Mesendoderm (in vitro differentiated cells): ENCODE measurements at regions not wholly inside any gene's neighbourhood (a gene's known extent, or its start where the extent isn't known, plus 50 kb on each side); places are given as distances from the start of the nearest gene placed in this dataset.

Experiments
- DNase-seq: peaks from one replicate; pipeline ENCODE4 v3.0.0; 2013
- H2AK5ac ChIP-seq: 2 replicates; pipeline ENCODE4 v1.6.1; 2013; ENCODE audit warnings: low read length, inconsistent platforms
- H2BK120ac ChIP-seq: 2 replicates; pipeline ENCODE4 v1.6.1; 2013; ENCODE audit warnings: low read depth, mild to moderate bottlenecking, low read length, moderate library complexity, mixed read lengths
- H2BK15ac ChIP-seq: replicated peaks from 2 replicates; pipeline ENCODE4 v1.6.1; 2013; ENCODE audit warnings: low read depth, mild to moderate bottlenecking, moderate library complexity
- H2BK5ac ChIP-seq: 2 replicates; pipeline ENCODE4 v1.6.1; 2013; ENCODE audit warnings: low read length, inconsistent platforms
- H3K18ac ChIP-seq: 2 replicates; pipeline ENCODE4 v1.6.1; 2013; ENCODE audit warnings: mild to moderate bottlenecking, low read length, mixed read lengths
- H3K23ac ChIP-seq: one replicate; pipeline ENCODE4 v1.6.1; 2013; ENCODE audit warnings: low read length
- H3K27ac ChIP-seq: 2 replicates; pipeline ENCODE4 v1.5.1; 2013; ENCODE audit warnings: low read depth, mild to moderate bottlenecking, inconsistent platforms, low read length, moderate library complexity
- H3K27me3 ChIP-seq: 2 replicates; pipeline ENCODE4 v1.6.1; 2013; ENCODE audit warnings: low read length, control low read depth, mild to moderate bottlenecking, inconsistent platforms; ENCODE audit not compliant: insufficient read depth, poor library complexity
- H3K36me3 ChIP-seq: 2 replicates; pipeline ENCODE4 v1.6.1; 2013; ENCODE audit warnings: low read length, inconsistent platforms; ENCODE audit not compliant: control insufficient read depth, insufficient read depth
- H3K4ac ChIP-seq: one replicate; pipeline ENCODE4 v1.6.1; 2013; ENCODE audit warnings: low read depth, mild to moderate bottlenecking, low read length, moderate library complexity
- H3K4me1 ChIP-seq: 2 replicates; pipeline ENCODE4 v1.6.1; 2013; ENCODE audit warnings: low read depth, low read length, inconsistent platforms; ENCODE audit not compliant: control insufficient read depth
- H3K4me2 ChIP-seq: 2 replicates; pipeline ENCODE4 v1.6.1; 2013; ENCODE audit warnings: low read length
- H3K4me3 ChIP-seq: 2 replicates; pipeline ENCODE4 v1.5.1; 2013; ENCODE audit warnings: mild to moderate bottlenecking, low read length
- H3K56ac ChIP-seq: one replicate; pipeline ENCODE4 v1.6.1; 2013; ENCODE audit warnings: low read length
- H3K79me1 ChIP-seq: 2 replicates; pipeline ENCODE4 v1.6.1; 2013; ENCODE audit warnings: low read length, inconsistent platforms
- H3K79me2 ChIP-seq: 2 replicates; pipeline ENCODE4 v1.6.1; 2013; ENCODE audit warnings: mild to moderate bottlenecking, low read length; ENCODE audit not compliant: control insufficient read depth, insufficient read depth
- H3K9ac ChIP-seq: 2 replicates; pipeline ENCODE4 v1.6.1; 2013; ENCODE audit warnings: low read length, inconsistent platforms
- H4K5ac ChIP-seq: one replicate; pipeline ENCODE4 v1.6.1; 2013; ENCODE audit warnings: low read length
- H4K8ac ChIP-seq: one replicate; pipeline ENCODE4 v1.6.1; 2013; ENCODE audit warnings: low read depth, mild to moderate bottlenecking, control low read depth, low read length, moderate library complexity
- WGBS: extraction: QIAGEN DNeasy Blood & Tissue Kit; methylation state at CpG from one replicate; pipeline ENCODE4 v1.1.7; 2013; ENCODE audit warnings: low lambda C conversion rate, missing lambda C conversion rate; ENCODE audit not compliant: insufficient coverage; ENCODE audit errors: extremely low coverage; 5-methylcytosine and 5-hydroxymethylcytosine counted together

DNA sequence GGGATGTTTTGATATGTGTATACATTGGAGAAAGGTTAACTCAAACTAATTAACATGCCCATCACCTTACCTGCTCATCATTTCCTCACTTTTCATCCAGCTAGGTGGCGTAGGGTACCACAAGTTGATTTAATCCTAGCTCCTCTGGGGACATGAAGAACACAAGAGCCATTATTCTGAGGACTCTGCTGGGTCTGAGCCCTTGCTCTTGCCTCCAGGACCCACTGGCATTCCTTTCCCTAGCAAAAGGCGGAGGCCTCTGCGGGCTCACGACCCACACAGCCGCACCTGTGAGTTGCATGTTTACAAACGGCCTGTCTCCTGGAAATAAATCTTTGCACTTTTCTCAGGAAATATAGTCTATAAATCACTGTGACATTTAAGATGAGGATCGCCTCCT is 871.9 kb downstream of the TBC1D22A start:
- Histone ChIP-seq H4K8ac (no peak overlapping the region), H3K4me1 (no peaks in the 10 kb centered on the region), H3K18ac (peak overlapping the region; percentile 14), H2BK15ac (no peak overlapping the region), H3K56ac (no peak overlapping the region), H3K4me2 (no peak overlapping the region), H3K4me3 (no peak overlapping the region), H2BK120ac (no peak overlapping the region), H3K23ac (no peak overlapping the region), H4K5ac (no peak overlapping the region), H3K4ac (peak overlapping the region; percentile 27), H3K79me2 (no peaks in the 10 kb centered on the region), H3K36me3 (no peaks in the 10 kb centered on the region), H2AK5ac (no peak overlapping the region), H3K9ac (no peak overlapping the region), H3K79me1 (no peaks in the 10 kb centered on the region), H2BK5ac (no peak overlapping the region), H3K27ac (no peak overlapping the region), H3K27me3 (no peaks in the 10 kb centered on the region)
- no CpG with 5 or more reads among the region's 7 CpGs for WGBS
- peak; percentile 55 for DNase-seq

- Histone ChIP-seq H3K79me2 (no peaks in the 10 kb centered on the region), H3K27ac (no peak overlapping the region), H2BK5ac (no peak overlapping the region), H4K8ac (no peak overlapping the region), H3K18ac (no peak overlapping the region), H3K4me2 (no peak overlapping the region), H4K5ac (no peak overlapping the region), H2BK120ac (no peak overlapping the region), H3K23ac (no peak overlapping the region), H3K4me1 (no peaks in the 10 kb centered on the region), H3K9ac (no peak overlapping the region), H3K36me3 (no peaks in the 10 kb centered on the region), H3K79me1 (no peaks in the 10 kb centered on the region), H2BK15ac (no peak overlapping the region), H3K27me3 (no peaks in the 10 kb centered on the region), H3K56ac (no peak overlapping the region), H3K4me3 (no peak overlapping the region), H3K4ac (no peak overlapping the region), H2AK5ac (no peak overlapping the region)
- no peak for DNase-seq
- WGBS, result no CpG with 5 or more reads among the region's 6 CpGs
Observed at GRCh38 chr22:47633111-47633510, 870.7 kb downstream of the TBC1D22A start.

DNA sequence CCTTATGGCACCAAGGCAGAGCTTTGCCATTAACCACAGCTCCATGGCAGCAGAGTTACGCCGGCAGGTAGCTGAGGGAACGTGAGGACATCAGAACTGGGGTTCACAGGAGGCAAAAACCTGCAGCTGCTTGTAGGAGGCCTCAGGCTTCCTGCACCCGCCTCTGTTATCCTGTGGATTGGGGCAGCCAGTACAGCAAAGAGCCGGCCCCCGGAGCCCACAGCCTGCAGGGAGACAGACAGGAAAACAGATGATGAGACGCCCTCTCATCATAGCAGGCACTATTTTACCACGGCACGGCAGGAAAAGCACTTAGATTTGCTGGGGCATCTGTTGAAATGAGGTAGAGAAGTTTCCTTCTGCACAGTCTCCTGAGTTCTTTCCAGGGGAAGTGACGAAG is 870.3 kb downstream of the TBC1D22A start:
- Histone ChIP-seq H3K79me1 (no peaks in the 10 kb centered on the region), H3K27me3 (no peaks in the 10 kb centered on the region), H3K23ac (no peak overlapping the region), H2BK15ac (no peak overlapping the region), H3K56ac (peak overlapping the region; percentile 73), H3K4ac (no peak overlapping the region), H3K4me1 (peaks cover 1% of the 10 kb centered on the region), H2BK120ac (no peak overlapping the region), H3K4me3 (no peak overlapping the region), H3K79me2 (no peaks in the 10 kb centered on the region), H3K9ac (no peak overlapping the region), H3K18ac (no peak overlapping the region), H2AK5ac (no peak overlapping the region), H4K5ac (no peak overlapping the region), H3K4me2 (no peak overlapping the region), H4K8ac (no peak overlapping the region), H3K36me3 (no peaks in the 10 kb centered on the region), H2BK5ac (no peak overlapping the region), H3K27ac (no peak overlapping the region)
- no CpG with 5 or more reads among the region's 10 CpGs for WGBS
- DNase-seq, result no peak

DNA sequence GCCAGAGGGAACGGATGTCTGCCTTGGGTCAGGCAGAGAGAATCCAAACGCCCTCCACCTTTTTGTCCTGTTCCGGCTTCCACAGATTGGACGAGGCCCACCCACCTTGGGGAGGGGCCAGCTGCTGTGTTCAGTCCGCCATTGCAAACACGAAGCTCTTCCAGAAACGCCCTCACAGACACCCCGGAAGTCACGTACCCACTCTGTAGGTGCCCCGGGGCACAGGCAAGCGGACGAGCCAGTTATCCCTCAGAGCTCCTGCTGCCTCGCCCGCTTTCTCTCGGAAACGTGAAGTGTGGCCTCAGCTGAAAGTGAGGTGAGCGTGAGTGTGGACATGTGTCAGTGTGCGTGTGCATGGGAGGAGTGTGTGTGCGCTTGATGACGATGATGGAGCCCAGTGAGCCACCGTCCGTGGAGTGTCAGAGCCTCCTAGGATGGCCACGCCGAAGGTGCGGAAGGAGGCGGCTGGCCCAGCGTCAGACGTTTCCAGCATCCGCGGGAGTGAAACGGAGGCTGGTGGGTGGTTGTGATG is 869.2 kb downstream of the TBC1D22A start:
- Histone ChIP-seq H3K36me3 (no peaks in the 10 kb centered on the region), H3K4me1 (peaks cover 1% of the 10 kb centered on the region), H3K18ac (no peak overlapping the region), H4K8ac (no peak overlapping the region), H4K5ac (no peak overlapping the region), H3K9ac (no peak overlapping the region), H3K27ac (no peak overlapping the region), H3K56ac (no peak overlapping the region), H2BK120ac (no peak overlapping the region), H3K4ac (no peak overlapping the region), H3K23ac (no peak overlapping the region), H2BK15ac (no peak overlapping the region), H3K4me3 (no peak overlapping the region), H2BK5ac (no peak overlapping the region), H3K27me3 (no peaks in the 10 kb centered on the region), H2AK5ac (no peak overlapping the region), H3K4me2 (no peak overlapping the region), H3K79me2 (no peaks in the 10 kb centered on the region), H3K79me1 (no peaks in the 10 kb centered on the region)
- no CpG with 5 or more reads among the region's 31 CpGs for WGBS
- DNase-seq, result no peak

- Histone ChIP-seq H2BK5ac (no peak overlapping the region), H2BK120ac (no peak overlapping the region), H3K4me1 (peaks cover 1% of the 10 kb centered on the region), H3K79me1 (no peaks in the 10 kb centered on the region), H3K27me3 (no peaks in the 10 kb centered on the region), H4K5ac (no peak overlapping the region), H3K18ac (no peak overlapping the region), H2AK5ac (no peak overlapping the region), H3K56ac (no peak overlapping the region), H3K4ac (no peak overlapping the region), H2BK15ac (no peak overlapping the region), H3K4me3 (no peak overlapping the region), H4K8ac (no peak overlapping the region), H3K4me2 (no peak overlapping the region), H3K79me2 (no peaks in the 10 kb centered on the region), H3K23ac (no peak overlapping the region), H3K27ac (no peak overlapping the region), H3K9ac (no peak overlapping the region), H3K36me3 (no peaks in the 10 kb centered on the region)
- WGBS, result no CpG with 5 or more reads among the region's 22 CpGs
- no peak for DNase-seq
Observed at GRCh38 chr22:47630741-47631534, 868.5 kb downstream of the TBC1D22A start.
